ENCODE measurements at regions not wholly inside any gene's neighbourhood (a gene's known extent, or its start where the extent isn't known, plus 50 kb on each side); places are given as distances from the start of the nearest gene placed in this dataset.

- Histone ChIP-seq H3K4me3 (ENCODE audit: low read length in 2 of 2) (no peak overlapping the region), H3K4me1 (ENCODE audit: control insufficient read depth in 1 of 2, insufficient read depth in 2 of 2, low read length in 2 of 2) (no peaks in the 10 kb centered on the region), H3K27me3 (ENCODE audit: control insufficient read depth in 1 of 2, insufficient read depth in 2 of 2, low read length in 1 of 2) (no peaks in the 10 kb centered on the region), H3K27ac (ENCODE audit: low read depth in 1 of 2, low read length in 2 of 2) (no peak overlapping the region), H3K9me3 (ENCODE audit: control insufficient read depth, low read length) (peaks cover under 1% of the 10 kb centered on the region), H3K36me3 (ENCODE audit: control insufficient read depth in 1 of 2, insufficient read depth in 2 of 2, low read length in 1 of 2) (no peaks in the 10 kb centered on the region)
- ATAC-seq (ENCODE audit: low FRiP score) = no peak
- no peak for DNase-seq
- intact Hi-C loops (cut with DNase I) = no loop called here
- WGBS, 2 donors = 89 to 91% methylated on average over 8 of the region's 8 CpGs
These were observed 74.1 kb downstream of the SLC35B3 start for GRCh38 chr6:8361259-8361658.

- intact Hi-C loops (cut with DNase I) = no loop called here
- 73 to 74% methylated on average over 4 of the region's 4 CpGs for WGBS, 2 donors
- H3K27me3 ChIP-seq (ENCODE audit: control insufficient read depth in 1 of 2, insufficient read depth in 2 of 2, low read length in 1 of 2) = no peaks in the 10 kb centered on the region
- peaks cover 1% of the 10 kb centered on the region for H3K9me3 ChIP-seq (ENCODE audit: control insufficient read depth, low read length)
- H3K36me3 ChIP-seq (ENCODE audit: control insufficient read depth in 1 of 2, insufficient read depth in 2 of 2, low read length in 1 of 2) = no peaks in the 10 kb centered on the region
- no peak overlapping the region for H3K4me3 ChIP-seq (ENCODE audit: low read length in 2 of 2)
- ATAC-seq (ENCODE audit: low FRiP score) = no peak
- H3K4me1 ChIP-seq (ENCODE audit: control insufficient read depth in 1 of 2, insufficient read depth in 2 of 2, low read length in 2 of 2) = no peaks in the 10 kb centered on the region
- DNase-seq = no peak
- no peak overlapping the region for H3K27ac ChIP-seq (ENCODE audit: low read depth in 1 of 2, low read length in 2 of 2)
These were observed 82.4 kb downstream of the SLC35B3 start for GRCh38 chr6:8352966-8353340.

- 88 to 92% methylated on average over 1 of the region's 1 CpG for whole genome bisulfite sequencing, 2 donors
- Histone ChIP-seq H3K36me3 (ENCODE audit: control insufficient read depth in 1 of 2, insufficient read depth in 2 of 2, low read length in 1 of 2) (no peaks in the 10 kb centered on the region), H3K4me1 (ENCODE audit: control insufficient read depth in 1 of 2, insufficient read depth in 2 of 2, low read length in 2 of 2) (no peaks in the 10 kb centered on the region), H3K9me3 (ENCODE audit: control insufficient read depth, low read length) (peaks cover 1% of the 10 kb centered on the region), H3K27me3 (ENCODE audit: control insufficient read depth in 1 of 2, insufficient read depth in 2 of 2, low read length in 1 of 2) (no peaks in the 10 kb centered on the region), H3K27ac (ENCODE audit: low read depth in 1 of 2, low read length in 2 of 2) (no peak overlapping the region), H3K4me3 (ENCODE audit: low read length in 2 of 2) (no peak overlapping the region)
- DNase-seq (no peak), ATAC-seq (ENCODE audit: low FRiP score) (no peak)
- intact Hi-C loops (cut with DNase I) = no loop called here
These were observed 82.9 kb downstream of the SLC35B3 start for GRCh38 chr6:8352335-8352965.

- 68 to 71% methylated on average over 3 of the region's 3 CpGs for WGBS, 2 donors
These were observed 91.7 kb downstream of the SLC35B3 start for GRCh38 chr6:8343600-8343999.

GRCh38 chr6:8342241-8342819, 93.0 kb downstream of the SLC35B3 start:
- Histone ChIP-seq H3K4me1 (ENCODE audit: control insufficient read depth in 1 of 2, insufficient read depth in 2 of 2, low read length in 2 of 2) (no peaks in the 10 kb centered on the region), H3K36me3 (ENCODE audit: control insufficient read depth in 1 of 2, insufficient read depth in 2 of 2, low read length in 1 of 2) (no peaks in the 10 kb centered on the region), H3K27ac (ENCODE audit: low read depth in 1 of 2, low read length in 2 of 2) (no peak overlapping the region), H3K27me3 (ENCODE audit: control insufficient read depth in 1 of 2, insufficient read depth in 2 of 2, low read length in 1 of 2) (no peaks in the 10 kb centered on the region), H3K9me3 (ENCODE audit: control insufficient read depth, low read length) (peaks cover 2% of the 10 kb centered on the region), H3K4me3 (ENCODE audit: low read length in 2 of 2) (no peak overlapping the region)
- DNase-seq = no peak
- intact Hi-C loops (cut with DNase I) = no loop called here
- ATAC-seq (ENCODE audit: low FRiP score) = no peak
- 72 to 78% methylated on average over 10 of the region's 10 CpGs for WGBS, 2 donors

More at GRCh38 chr6:8343600-8343999, 91.7 kb downstream of the SLC35B3 start:
- DNase-seq = no peak
- Histone ChIP-seq H3K36me3 (ENCODE audit: control insufficient read depth in 1 of 2, insufficient read depth in 2 of 2, low read length in 1 of 2) (no peaks in the 10 kb centered on the region), H3K27me3 (ENCODE audit: control insufficient read depth in 1 of 2, insufficient read depth in 2 of 2, low read length in 1 of 2) (no peaks in the 10 kb centered on the region), H3K4me3 (ENCODE audit: low read length in 2 of 2) (no peak overlapping the region), H3K4me1 (ENCODE audit: control insufficient read depth in 1 of 2, insufficient read depth in 2 of 2, low read length in 2 of 2) (no peaks in the 10 kb centered on the region), H3K27ac (ENCODE audit: low read depth in 1 of 2, low read length in 2 of 2) (no peak overlapping the region), H3K9me3 (ENCODE audit: control insufficient read depth, low read length) (peaks cover 2% of the 10 kb centered on the region)
- ATAC-seq (ENCODE audit: low FRiP score) = no peak
- intact Hi-C loops (cut with DNase I) = no loop called here

GRCh38 chr6:8337147-8337546, 98.2 kb downstream of the SLC35B3 start:
- no peak overlapping the region for H3K27ac ChIP-seq (ENCODE audit: low read depth in 1 of 2, low read length in 2 of 2)
- no peak overlapping the region for H3K4me3 ChIP-seq (ENCODE audit: low read length in 2 of 2)
- DNase-seq (no peak), ATAC-seq (ENCODE audit: low FRiP score) (no peak)
- intact Hi-C loops (cut with DNase I) = no loop called here
- no peaks in the 10 kb centered on the region for H3K36me3 ChIP-seq (ENCODE audit: control insufficient read depth in 1 of 2, insufficient read depth in 2 of 2, low read length in 1 of 2)
- H3K4me1 ChIP-seq (ENCODE audit: control insufficient read depth in 1 of 2, insufficient read depth in 2 of 2, low read length in 2 of 2) = no peaks in the 10 kb centered on the region
- WGBS, 2 donors = 39% methylated on average over 4 of the region's 4 CpGs
- H3K9me3 ChIP-seq (ENCODE audit: control insufficient read depth, low read length) = no peaks in the 10 kb centered on the region
- H3K27me3 ChIP-seq (ENCODE audit: control insufficient read depth in 1 of 2, insufficient read depth in 2 of 2, low read length in 1 of 2) = no peaks in the 10 kb centered on the region

GRCh38 chr6:8336406-8337057, 98.8 kb downstream of the SLC35B3 start:
- Histone ChIP-seq H3K27me3 (ENCODE audit: control insufficient read depth in 1 of 2, insufficient read depth in 2 of 2, low read length in 1 of 2) (no peaks in the 10 kb centered on the region), H3K4me3 (ENCODE audit: low read length in 2 of 2) (no peak overlapping the region), H3K4me1 (ENCODE audit: control insufficient read depth in 1 of 2, insufficient read depth in 2 of 2, low read length in 2 of 2) (no peaks in the 10 kb centered on the region), H3K9me3 (ENCODE audit: control insufficient read depth, low read length) (no peaks in the 10 kb centered on the region), H3K36me3 (ENCODE audit: control insufficient read depth in 1 of 2, insufficient read depth in 2 of 2, low read length in 1 of 2) (no peaks in the 10 kb centered on the region), H3K27ac (ENCODE audit: low read depth in 1 of 2, low read length in 2 of 2) (no peak overlapping the region)
- ATAC-seq (ENCODE audit: low FRiP score) = no peak
- no peak for DNase-seq
- 79 to 82% methylated on average over 10 to 11 of the region's 11 CpGs for WGBS, 2 donors
- intact Hi-C loops (cut with DNase I) = no loop called here

GRCh38 chr6:8335896-8336295, 99.4 kb downstream of the SLC35B3 start:
- intact Hi-C loops (cut with DNase I) = no loop called here
- Histone ChIP-seq H3K4me3 (ENCODE audit: low read length in 2 of 2) (no peak overlapping the region), H3K27me3 (ENCODE audit: control insufficient read depth in 1 of 2, insufficient read depth in 2 of 2, low read length in 1 of 2) (no peaks in the 10 kb centered on the region), H3K27ac (ENCODE audit: low read depth in 1 of 2, low read length in 2 of 2) (no peak overlapping the region), H3K4me1 (ENCODE audit: control insufficient read depth in 1 of 2, insufficient read depth in 2 of 2, low read length in 2 of 2) (no peaks in the 10 kb centered on the region), H3K36me3 (ENCODE audit: control insufficient read depth in 1 of 2, insufficient read depth in 2 of 2, low read length in 1 of 2) (no peaks in the 10 kb centered on the region), H3K9me3 (ENCODE audit: control insufficient read depth, low read length) (no peaks in the 10 kb centered on the region)
- DNase-seq = no peak
- 91 to 95% methylated on average over 7 of the region's 7 CpGs for WGBS, 2 donors
- ATAC-seq (ENCODE audit: low FRiP score) = no peak

- H3K27ac ChIP-seq (ENCODE audit: low read depth in 1 of 2, low read length in 2 of 2) = no peak overlapping the region
- intact Hi-C loops (cut with DNase I) = no loop called here
- 86 to 87% methylated on average over 1 of the region's 1 CpG for WGBS, 2 donors
- H3K9me3 ChIP-seq (ENCODE audit: control insufficient read depth, low read length) = no peaks in the 10 kb centered on the region
- ATAC-seq (ENCODE audit: low FRiP score) (no peak), DNase-seq (no peak)
- H3K4me3 ChIP-seq (ENCODE audit: low read length in 2 of 2) = no peak overlapping the region
- H3K27me3 ChIP-seq (ENCODE audit: control insufficient read depth in 1 of 2, insufficient read depth in 2 of 2, low read length in 1 of 2) = no peaks in the 10 kb centered on the region
- H3K36me3 ChIP-seq (ENCODE audit: control insufficient read depth in 1 of 2, insufficient read depth in 2 of 2, low read length in 1 of 2) = no peaks in the 10 kb centered on the region
- H3K4me1 ChIP-seq (ENCODE audit: control insufficient read depth in 1 of 2, insufficient read depth in 2 of 2, low read length in 2 of 2) = no peaks in the 10 kb centered on the region
These were observed 100.0 kb downstream of the SLC35B3 start for GRCh38 chr6:8335381-8335780.
